Cerebellar nuclear complex (tissue), 1 donor: ENCODE measurements at regions not wholly inside any gene's neighbourhood (a gene's known extent, or its start where the extent isn't known, plus 50 kb on each side); places are given as distances from the start of the nearest gene placed in this dataset.

Experiments used
- DNase-seq, 2 experiments: peaks; one replicate each; lab custom pipeline; 2025; lab: John Stamatoyannopoulos, UW

GRCh38 chr2:59733970-59734369, 819.5 kb downstream of the BCL11A start:
- DNase-seq: no peak

- no peak for DNase-seq
Measured at GRCh38 chr2:59733567-59733930, 819.9 kb downstream of the BCL11A start.

GRCh38 chr2:59732871-59733566, 820.4 kb downstream of the BCL11A start:
- DNase-seq: no peak

- DNase-seq: no peak
Measured at GRCh38 chr2:59727121-59727590, 826.3 kb downstream of the BCL11A start.

- DNase-seq: no peak
Measured at GRCh38 chr2:59726228-59727120, 827.0 kb downstream of the BCL11A start.

DNA sequence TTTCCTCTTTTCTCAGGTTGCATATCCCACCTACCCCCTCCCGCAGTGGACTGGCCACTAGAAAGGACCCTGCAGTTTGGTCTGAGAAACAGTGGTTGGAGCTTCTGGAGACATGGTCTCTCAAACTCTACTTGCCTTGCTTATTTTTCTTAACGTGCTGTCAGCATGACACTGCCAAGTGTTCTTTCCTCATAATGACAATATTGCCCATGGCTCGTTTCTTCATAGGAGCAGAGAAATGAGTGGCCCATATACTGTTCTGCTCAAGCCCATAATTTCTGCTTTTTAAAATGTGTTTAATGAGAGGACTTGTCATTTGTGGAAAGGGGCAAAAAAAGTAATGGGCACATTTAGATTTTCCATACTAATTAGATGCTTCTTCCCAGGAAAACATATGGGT, 828.7 kb downstream of the BCL11A start:
- no peak for DNase-seq

GRCh38 chr2:59720296-59720866, 833.1 kb downstream of the BCL11A start:
- DNase-seq: no peak

GRCh38 chr2:59713577-59713976, 839.9 kb downstream of the BCL11A start:
- DNase-seq: no peak

DNA sequence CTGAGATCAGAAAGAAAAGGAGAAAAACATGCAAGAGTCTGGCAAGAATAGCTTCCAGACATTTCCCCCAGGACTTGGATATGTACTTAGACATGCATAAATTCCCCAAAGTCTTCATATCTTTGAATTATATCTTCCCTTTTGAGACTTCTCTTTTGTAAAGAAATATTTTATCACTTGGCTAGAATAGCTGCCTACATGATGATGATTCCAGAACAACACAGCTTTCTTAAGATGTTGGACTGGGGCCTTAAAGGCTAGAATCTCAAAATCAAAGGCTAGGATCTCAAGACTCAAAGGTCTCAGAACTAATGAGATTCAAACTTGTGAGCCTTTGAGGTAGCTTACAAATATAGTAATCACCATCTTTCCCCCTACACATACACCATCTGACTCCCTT, 842.3 kb downstream of the BCL11A start:
- no peak for DNase-seq

GRCh38 chr2:59706729-59707128, 846.7 kb downstream of the BCL11A start:
- no peak for DNase-seq

DNA sequence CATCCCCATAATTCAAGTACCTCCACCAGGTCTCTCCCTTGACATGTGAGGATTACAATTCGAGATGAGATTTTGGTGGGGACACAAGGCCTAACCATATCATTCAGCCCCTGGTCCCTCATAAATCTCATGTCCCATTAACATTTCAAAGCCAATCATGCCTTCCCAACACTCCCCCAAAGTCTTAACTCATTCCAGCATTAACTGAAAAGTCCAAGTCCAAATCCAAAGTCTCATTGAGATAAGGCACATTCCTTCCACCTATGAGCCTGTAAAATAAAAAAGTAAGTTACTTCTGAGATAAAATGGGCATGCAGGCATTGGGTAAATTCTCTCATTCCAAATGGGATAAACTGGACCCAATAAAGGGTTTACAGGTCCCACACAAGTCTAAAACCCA, 849.7 kb downstream of the BCL11A start:
- no peak for DNase-seq

- DNase-seq: no peak
Measured at GRCh38 chr2:59702026-59702425, 851.4 kb downstream of the BCL11A start.

DNA sequence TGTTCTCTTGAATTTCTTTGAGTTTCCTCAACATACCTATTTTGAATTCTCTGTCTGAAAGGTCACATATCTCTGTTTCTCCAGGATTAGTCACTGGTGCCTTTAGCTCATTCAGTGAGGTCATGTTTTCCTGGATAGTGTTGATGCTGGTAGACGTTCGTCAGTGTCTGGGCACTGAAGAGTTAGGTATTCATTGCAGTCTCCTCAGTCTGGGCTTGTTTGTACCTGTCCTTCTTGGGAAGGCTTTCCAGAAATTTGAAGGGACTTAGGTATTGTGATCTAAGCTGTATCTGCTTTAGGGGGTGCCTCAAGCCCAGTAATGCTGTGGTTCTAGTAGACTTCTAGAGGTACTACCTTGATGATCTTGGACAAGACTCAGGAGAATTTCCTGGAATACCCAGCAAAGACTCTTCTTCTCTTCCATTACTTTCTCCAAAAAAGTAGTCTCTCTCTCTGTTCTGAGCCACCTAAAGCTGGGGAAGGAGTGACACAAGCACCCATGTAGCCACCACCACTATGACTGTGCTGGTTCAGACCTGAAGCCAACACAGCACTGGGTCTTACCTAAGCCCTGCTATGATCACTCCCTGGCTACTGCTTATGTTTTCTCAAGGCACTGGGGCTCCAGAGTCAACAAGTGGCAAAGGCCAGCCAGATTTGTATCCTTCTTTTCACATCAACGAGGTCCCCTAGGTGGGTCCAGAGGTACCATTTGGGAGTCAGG, 852.0 kb downstream of the BCL11A start:
- DNase-seq: no peak

DNA sequence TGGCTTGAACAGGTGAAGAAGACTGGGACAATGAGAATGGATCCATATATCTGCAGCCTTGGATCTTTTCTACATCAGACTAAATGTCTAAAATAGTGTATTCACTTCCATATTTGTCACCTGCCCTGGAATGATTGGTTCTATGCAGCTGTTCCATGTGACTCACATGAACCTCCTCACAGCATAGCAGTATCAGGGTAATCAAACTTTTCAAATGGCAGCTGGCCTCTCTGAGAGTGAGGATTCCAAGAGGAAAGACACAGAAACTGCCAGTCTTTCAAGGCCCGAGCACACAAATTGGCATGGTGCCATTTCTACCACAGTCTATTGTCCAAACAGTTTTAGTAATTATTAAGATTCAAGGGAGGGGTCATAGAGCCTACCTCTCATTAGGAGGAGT, 859.3 kb downstream of the BCL11A start:
- no peak for DNase-seq

DNA sequence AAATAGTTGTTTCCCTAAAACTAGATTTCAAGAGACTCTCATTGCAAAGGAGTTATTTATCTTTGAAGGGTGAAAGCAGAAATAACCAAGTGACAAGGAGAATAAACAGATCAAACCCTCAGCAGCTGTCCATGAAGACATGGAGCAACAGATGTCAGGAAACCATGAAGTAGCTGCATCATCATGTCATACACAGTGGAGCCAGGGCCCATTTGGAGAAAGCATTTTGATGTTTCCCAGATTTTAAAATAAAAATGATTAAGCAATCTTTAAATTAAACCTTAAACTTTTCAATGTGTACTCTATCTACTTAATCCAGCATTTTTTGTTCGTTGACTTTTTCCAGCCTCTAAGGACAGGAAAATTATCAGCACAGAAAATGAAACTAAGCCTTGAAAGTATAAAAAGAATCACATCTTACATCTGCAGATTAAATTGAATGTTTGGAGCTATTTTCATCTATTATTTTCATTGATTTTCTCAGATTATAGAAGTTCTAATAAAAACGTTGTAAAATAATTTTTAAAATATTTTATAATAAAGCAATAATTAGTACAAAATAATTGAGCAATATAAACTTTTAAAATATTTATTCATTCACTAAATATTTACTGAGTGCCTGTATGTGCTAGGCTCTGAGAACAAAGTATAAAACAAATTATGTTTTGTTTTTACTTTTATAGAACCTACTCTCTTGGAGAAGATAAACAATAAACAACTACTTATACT, 860.1 kb downstream of the BCL11A start:
- no peak for DNase-seq

DNA sequence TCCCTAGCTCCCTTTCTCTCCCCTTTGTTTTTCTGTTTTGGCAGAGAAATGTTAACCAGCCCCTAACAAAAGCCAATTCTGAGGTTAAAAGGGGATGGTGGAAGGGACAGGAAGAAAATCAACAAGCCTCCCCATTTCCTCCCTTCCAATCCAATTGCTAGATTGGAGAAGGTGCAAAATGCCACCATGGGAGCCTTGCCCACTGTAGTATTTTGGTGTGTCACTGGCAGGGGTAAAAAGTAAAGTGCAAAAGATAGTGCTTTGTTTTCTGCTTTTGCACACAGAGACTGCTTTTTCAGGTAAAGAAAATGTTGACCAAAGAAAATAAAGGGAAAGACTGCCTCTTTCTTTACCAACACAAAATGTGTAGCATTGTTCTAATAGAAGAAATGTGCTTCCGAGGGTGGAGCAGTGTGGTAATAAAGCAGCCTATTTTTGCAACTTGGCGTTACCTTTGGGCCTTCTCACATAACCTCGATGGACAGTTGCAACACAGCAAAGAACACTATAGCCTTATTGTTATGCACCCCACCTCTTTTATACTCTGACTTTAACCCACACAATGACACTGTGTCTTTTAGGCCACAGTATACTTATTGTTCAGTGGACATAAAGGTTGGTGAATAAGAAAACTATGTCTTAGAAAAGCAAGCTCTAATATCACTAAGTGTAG, 861.8 kb downstream of the BCL11A start:
- DNase-seq: no peak

GRCh38 chr2:59690849-59691248, 862.6 kb downstream of the BCL11A start:
- no peak for DNase-seq

DNA sequence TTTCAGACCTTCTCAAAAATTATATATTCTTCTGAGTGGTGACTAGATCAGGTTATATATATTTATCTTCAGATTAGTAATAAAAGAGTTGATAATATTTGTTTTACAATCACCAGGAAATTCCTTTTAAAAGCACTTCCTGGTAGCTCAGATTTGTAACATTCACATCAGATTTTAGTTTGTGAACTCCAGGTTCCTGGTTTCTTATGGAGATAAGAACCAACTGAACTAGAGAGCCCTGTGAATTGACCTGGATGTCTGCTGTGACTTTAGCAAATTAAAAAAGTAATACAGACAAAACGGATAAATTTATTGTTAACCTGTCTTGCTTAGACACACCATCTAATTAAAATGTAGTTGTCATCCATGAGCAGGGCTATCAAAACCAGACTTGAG, 868.7 kb downstream of the BCL11A start:
- DNase-seq: no peak

- DNase-seq: no peak
Measured at GRCh38 chr2:59684116-59684770, 869.2 kb downstream of the BCL11A start.

GRCh38 chr2:59680863-59681262, 872.6 kb downstream of the BCL11A start:
- DNase-seq: no peak

DNA sequence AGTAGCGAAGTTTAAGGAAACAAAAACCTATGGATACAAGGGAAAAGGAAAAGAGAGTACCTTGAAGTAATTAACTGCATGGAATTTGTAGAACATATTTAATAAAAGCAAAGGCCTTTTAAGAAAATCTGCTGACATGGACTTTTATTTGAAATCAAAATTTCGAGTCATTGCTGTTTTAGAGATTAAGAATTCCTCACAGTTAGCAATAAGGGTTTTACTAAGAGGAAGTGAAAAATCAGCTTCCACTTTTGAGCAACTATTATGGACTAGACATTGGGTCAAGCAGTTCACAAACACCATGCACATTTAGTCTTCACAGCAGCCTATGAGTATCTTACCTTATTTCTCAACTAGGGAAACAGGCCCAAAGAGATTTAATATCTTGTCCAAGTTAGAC, 876.3 kb downstream of the BCL11A start:
- DNase-seq: no peak
